H1 (cell line): ENCODE measurements at regions not wholly inside any gene's neighbourhood (a gene's known extent, or its start where the extent isn't known, plus 50 kb on each side); places are given as distances from the start of the nearest gene placed in this dataset.

Source experiments
- CTCF ChIA-PET: fragments of 300-600 bp; sonication (Branson Sonifier 250); formaldehyde crosslinking; loops from one replicate; lab custom pipeline; 2021; ENCODE audit not compliant: partially characterized antibody; lab: Charles Lee
- POLR2A ChIA-PET: fragments of 300-600 bp; sonication (Branson Sonifier 250); formaldehyde crosslinking; loops from one replicate; lab custom pipeline; 2021; ENCODE audit warnings: inconsistent platforms; ENCODE audit not compliant: partially characterized antibody; lab: Charles Lee
- DNase-seq, 2 experiments: peaks; one replicate each; pipeline versions ENCODE4 v3.0.0 to v3.0.0-alpha.2; 2010 to 2022; ENCODE audit warnings: low spot score in 2 of 2, low read depth in 1 of 2, mixed read lengths in 1 of 2
- FAIRE-seq: peaks from 2 replicates; lab custom pipeline; 2011; peaks lifted over from hg19 to GRCh38; lab: Jason Lieb, UNC
- H2AFZ ChIP-seq: 2 replicates; pipeline ENCODE4 v1.8.1; 2012; ENCODE audit warnings: low read length, inconsistent platforms
- H2AK5ac ChIP-seq: 2 replicates; pipeline ENCODE4 v1.6.1; 2013; ENCODE audit warnings: low read depth, low read length
- H2BK120ac ChIP-seq: replicated peaks from 2 replicates; pipeline ENCODE3; 2013; ENCODE audit warnings: low read depth, low read length, inconsistent platforms
- H2BK12ac ChIP-seq: 2 replicates; pipeline ENCODE4 v1.6.1; 2013; ENCODE audit warnings: low read depth, low read length
- H2BK15ac ChIP-seq: 2 replicates; pipeline ENCODE4 v1.6.1; 2013; ENCODE audit warnings: low read length
- H2BK20ac ChIP-seq: 2 replicates; pipeline ENCODE4 v1.6.1; 2013; ENCODE audit warnings: low read length
- H2BK5ac ChIP-seq: 2 replicates; pipeline ENCODE4 v1.6.1; 2013; ENCODE audit warnings: low read depth, low read length
- H3K14ac ChIP-seq: 2 replicates; pipeline ENCODE4 v1.6.1; 2013; ENCODE audit warnings: inconsistent platforms; ENCODE audit not compliant: insufficient read length
- H3K18ac ChIP-seq: 2 replicates; pipeline ENCODE4 v1.6.1; 2013; ENCODE audit warnings: low read length; ENCODE audit errors: extremely low read depth
- H3K23ac ChIP-seq: 2 replicates; pipeline ENCODE4 v1.6.1; 2013; ENCODE audit warnings: inconsistent platforms; ENCODE audit not compliant: insufficient read length
- H3K23me2 ChIP-seq: 2 replicates; pipeline ENCODE4 v1.6.1; 2013; ENCODE audit warnings: low read depth, low read length
- H3K27ac ChIP-seq: 2 replicates; pipeline ENCODE4 v1.6.1; 2011; ENCODE audit warnings: low read depth, low read length, inconsistent platforms
- H3K27me3 ChIP-seq, 4 experiments: replicated peaks in 1 of 4; 1 replicate in 1 of 4; 2 replicates in 3 of 4; pipeline versions ENCODE4 v1.6.1 to v1.8.1; 2011 to 2013; ENCODE audit warnings: low read length in 3 of 4, mild to moderate bottlenecking in 3 of 4, inconsistent platforms in 2 of 4, mixed read lengths in 2 of 4, moderate library complexity in 1 of 4; ENCODE audit not compliant: control insufficient read depth in 3 of 4, insufficient read depth in 3 of 4; ENCODE audit errors: extremely low read depth in 1 of 4
- H3K36me3 ChIP-seq, 4 experiments: 2 replicates each; pipeline versions ENCODE4 v1.6.1 to v1.8.1; 2011 to 2013; ENCODE audit warnings: mild to moderate bottlenecking in 4 of 4, low read length in 3 of 4, moderate library complexity in 2 of 4, control low read depth in 1 of 4, inconsistent platforms in 1 of 4; ENCODE audit not compliant: insufficient read depth in 4 of 4, control insufficient read depth in 2 of 4
- H3K4ac ChIP-seq: replicated peaks from 2 replicates; pipeline ENCODE3; 2013; ENCODE audit warnings: low read length, low read depth, mixed read lengths, inconsistent platforms; ENCODE audit not compliant: insufficient read length
- H3K4me1 ChIP-seq, 4 experiments: replicated peaks in 1 of 4; 1 replicate in 1 of 4; 2 replicates in 3 of 4; pipeline versions ENCODE4 v1.6.1 to v1.8.1; 2011 to 2013; ENCODE audit warnings: low read length in 3 of 4, inconsistent platforms in 2 of 4, mixed read lengths in 1 of 4; ENCODE audit not compliant: insufficient read depth in 4 of 4, control insufficient read depth in 3 of 4
- H3K4me2 ChIP-seq, 2 experiments: 2 replicates each; pipeline versions ENCODE4 v1.6.1 to v1.8.1; 2011 to 2013; ENCODE audit warnings: low read depth in 2 of 2, low read length in 2 of 2, control low read depth in 1 of 2, inconsistent platforms in 1 of 2, mild to moderate bottlenecking in 1 of 2; ENCODE audit not compliant: insufficient read depth in 1 of 2
- H3K4me3 ChIP-seq, 4 experiments: fragments of 200-600, 300-600 bp in 1 of 4; sonication (generic), shearing (Covaris generic), sonication (Bioruptor Twin) in 1 of 4; 2 replicates each; pipeline versions ENCODE4 v1.5.1 to v1.8.1; 2011 to 2016; ENCODE audit warnings: low read length in 4 of 4, low read depth in 3 of 4, control low read depth in 2 of 4, inconsistent platforms in 2 of 4, mild to moderate bottlenecking in 2 of 4, mixed read lengths in 1 of 4, moderate library complexity in 1 of 4; ENCODE audit not compliant: insufficient read depth in 2 of 4; ENCODE audit errors: extremely low read depth in 1 of 4
- H3K56ac ChIP-seq: replicated peaks from 2 replicates; pipeline ENCODE3; 2013; ENCODE audit warnings: low read depth, mild to moderate bottlenecking, mixed read lengths, low read length, inconsistent platforms; ENCODE audit not compliant: insufficient read length
- H3K79me1 ChIP-seq: 2 replicates; pipeline ENCODE4 v1.6.1; 2013; ENCODE audit warnings: low read depth, low read length, control low read depth
- H3K79me2 ChIP-seq, 2 experiments: 2 replicates each; pipeline versions ENCODE4 v1.6.1 to v1.8.1; 2012 to 2013; ENCODE audit warnings: low read length in 2 of 2, mild to moderate bottlenecking in 2 of 2, inconsistent platforms in 1 of 2; ENCODE audit not compliant: insufficient read depth in 2 of 2, control insufficient read depth in 1 of 2
- H3K9ac ChIP-seq, 4 experiments: replicated peaks in 1 of 4; 1 replicate in 1 of 4; 2 replicates in 3 of 4; pipeline versions ENCODE4 v1.6.1 to v1.8.1; 2011 to 2013; ENCODE audit warnings: low read depth in 3 of 4, low read length in 3 of 4, control low read depth in 2 of 4, mild to moderate bottlenecking in 2 of 4, moderate library complexity in 2 of 4, inconsistent platforms in 1 of 4; ENCODE audit errors: extremely low read depth in 1 of 4
- H3K9me3 ChIP-seq, 2 experiments: 2 replicates each; pipeline versions ENCODE4 v1.6.1 to v1.8.1; 2012 to 2013; ENCODE audit warnings: mild to moderate bottlenecking in 2 of 2, moderate library complexity in 2 of 2, control low read depth in 1 of 2, inconsistent platforms in 1 of 2, low read depth in 1 of 2, low read length in 1 of 2, mixed read lengths in 1 of 2; ENCODE audit not compliant: insufficient read depth in 2 of 2
- H4K20me1 ChIP-seq, 2 experiments: replicated peaks in 1 of 2; 2 replicates each; pipeline versions ENCODE3 to v1.8.1; 2011 to 2013; ENCODE audit warnings: inconsistent platforms in 2 of 2, low read length in 2 of 2, mild to moderate bottlenecking in 1 of 2; ENCODE audit not compliant: insufficient read depth in 2 of 2, control insufficient read depth in 1 of 2
- H4K5ac ChIP-seq: 2 replicates; pipeline ENCODE4 v1.6.1; 2013; ENCODE audit warnings: low read length, low read depth, mixed read lengths, inconsistent platforms; ENCODE audit not compliant: insufficient read length
- H4K8ac ChIP-seq: 2 replicates; pipeline ENCODE4 v1.8.0; 2013; ENCODE audit warnings: mild to moderate bottlenecking, moderate library complexity, low read length, inconsistent platforms; ENCODE audit not compliant: insufficient read depth; ENCODE audit errors: extremely low read depth
- H4K91ac ChIP-seq: replicated peaks from 2 replicates; pipeline ENCODE3; 2013; ENCODE audit warnings: low read length, mixed read lengths, inconsistent platforms; ENCODE audit not compliant: insufficient read length
- ASH2L ChIP-seq: fragments of 200-600, 300-600 bp; sonication (generic); IDR thresholded peaks from one replicate; pipeline ENCODE4 v1.7.1; 2017; ENCODE audit warnings: low read length
- ATF2 ChIP-seq: IDR thresholded peaks from 2 replicates; pipeline ENCODE4 v1.6.1; 2012; ENCODE audit warnings: low read length, inconsistent platforms
- CHD2 ChIP-seq: IDR thresholded peaks from 2 replicates; pipeline ENCODE4 v1.6.1; 2012; ENCODE audit warnings: low read length, improper control_type of control experiment
- CREB1 ChIP-seq: IDR thresholded peaks from 2 replicates; pipeline ENCODE4 v1.6.1; 2012; ENCODE audit warnings: inconsistent platforms
- EZH2 ChIP-seq: fragments of 200-600 bp; sonication (generic); IDR thresholded peaks from 2 replicates; pipeline ENCODE4 v1.7.1; 2012; ENCODE audit warnings: low read depth, mild to moderate bottlenecking, moderate library complexity, low read length, inconsistent platforms; ENCODE audit not compliant: severe bottlenecking
- KDM5A ChIP-seq: fragments of 200-600 bp; IDR thresholded peaks from 2 replicates; pipeline ENCODE4 v1.7.1; 2012; ENCODE audit warnings: mild to moderate bottlenecking, low read length, inconsistent platforms, mixed read lengths
- MAX ChIP-seq: IDR thresholded peaks from 2 replicates; pipeline ENCODE4 v1.6.1; 2012; ENCODE audit warnings: inconsistent platforms
- NANOG ChIP-seq: IDR thresholded peaks from 2 replicates; pipeline ENCODE4 v1.6.1; 2011; ENCODE audit warnings: low read length, low read depth, mild to moderate bottlenecking, inconsistent platforms; ENCODE audit not compliant: insufficient read depth, poor library complexity, severe bottlenecking
- NRF1 ChIP-seq: IDR thresholded peaks from 2 replicates; pipeline ENCODE4 v1.6.1; 2011; ENCODE audit warnings: mild to moderate bottlenecking, low read depth, low read length, improper control_type of control experiment
- POU5F1 ChIP-seq: IDR thresholded peaks from 2 replicates; pipeline ENCODE4 v1.6.1; 2011; ENCODE audit warnings: low read depth, mild to moderate bottlenecking, low read length, moderate library complexity
- RNF2 ChIP-seq: fragments of 200-900, 300-1000 bp; sonication (generic); IDR thresholded peaks from 2 replicates; pipeline ENCODE4 v1.7.1; 2016; ENCODE audit warnings: borderline replicate concordance, low read depth, mild to moderate bottlenecking, antibody characterized with exemption, low read length; ENCODE audit not compliant: poor library complexity, severe bottlenecking; ENCODE audit errors: missing control alignments
- TCF12 ChIP-seq: IDR thresholded peaks from 2 replicates; pipeline ENCODE4 v1.6.1; 2011; ENCODE audit warnings: low read depth, mild to moderate bottlenecking, low read length
- TEAD4 ChIP-seq: IDR thresholded peaks from 2 replicates; pipeline ENCODE4 v1.6.1; 2012; ENCODE audit warnings: low read depth, low read length, inconsistent platforms, mixed read lengths
- YY1 ChIP-seq: IDR thresholded peaks from 2 replicates; pipeline ENCODE4 v1.6.1; 2011; ENCODE audit warnings: low read depth, mild to moderate bottlenecking, low read length
- WGBS, 2 experiments: shearing (Covaris generic) in 1 of 2; methylation state at CpG; one replicate each; pipeline versions ENCODE4 v1.1.6 to v1.1.7; 2013 to 2015; ENCODE audit warnings: low lambda C conversion rate in 2 of 2, mixed read lengths in 2 of 2, inconsistent platforms in 1 of 2, low coverage in 1 of 2, missing lambda C conversion rate in 1 of 2; ENCODE audit not compliant: insufficient replicate concordance in 2 of 2, insufficient coverage in 1 of 2, insufficient read length in 1 of 2; ENCODE audit errors: extremely low coverage in 1 of 2, missing lambda C conversion rate in 1 of 2; 5-methylcytosine and 5-hydroxymethylcytosine counted together

- no peaks in the 10 kb centered on the region for H3K79me2 ChIP-seq
- no peak overlapping the region for H3K4me2 ChIP-seq
- no peak overlapping the region for H3K4ac ChIP-seq
- no peak overlapping the region for H3K9ac ChIP-seq
- no peak overlapping the region for H4K8ac ChIP-seq
- no peaks in the 10 kb centered on the region for H3K9me3 ChIP-seq
- ChIA-PET CTCF (interaction anchor here (1.2 to 1.4 kb wide), 2 partner anchors 12 to 26 kb away, joined by 3 read pairs; no protein-coding TSS in a partner anchor), POLR2A (no interaction called here)
- DNase-seq = no peak
- no peaks in the 10 kb centered on the region for H3K79me1 ChIP-seq
- FAIRE-seq = no peak
- no peak overlapping the region for H4K5ac ChIP-seq
- no peak overlapping the region for H2BK12ac ChIP-seq
- no peak overlapping the region for H3K56ac ChIP-seq
- no peak overlapping the region for H3K27ac ChIP-seq
- H3K4me3 ChIP-seq = no peak overlapping the region
- no peak overlapping the region for H3K18ac ChIP-seq
- H3K36me3 ChIP-seq = no peaks in the 10 kb centered on the region
- H2AFZ ChIP-seq = 0 out of 2 replicates have a peak overlapping the region, but pooled peaks have one; percentile 52
- no peak overlapping the region for H2BK15ac ChIP-seq
- H2BK120ac ChIP-seq = no peak overlapping the region
- H3K14ac ChIP-seq = no peak overlapping the region
- no peak overlapping the region for H4K91ac ChIP-seq
- H3K23ac ChIP-seq = no peak overlapping the region
- no peak overlapping the region for H2AK5ac ChIP-seq
- H3K23me2 ChIP-seq = no peaks in the 10 kb centered on the region
- H3K27me3 ChIP-seq = no peaks in the 10 kb centered on the region
- H4K20me1 ChIP-seq = no peaks in the 10 kb centered on the region
- H3K4me1 ChIP-seq = no peaks in the 10 kb centered on the region
- no peak overlapping the region for H2BK5ac ChIP-seq
- 95% methylated on average over 6 of the region's 6 CpGs; no CpG with 5 or more reads in 1 of the 2 experiments for WGBS, 2 experiments
- H2BK20ac ChIP-seq = no peak overlapping the region
- TF ChIP-seq MAX (no peak), ATF2 (no peak), TCF12 (no peak), CREB1 (no peak), RNF2 (no peak), NRF1 (no peak), CHD2 (no peak), POU5F1 (no peak), NANOG (no peak), EZH2 (no peak), KDM5A (no peak), YY1 (no peak), TEAD4 (no peak), ASH2L (no peak)
These were observed 578.2 kb downstream of the QKI start for GRCh38 chr6:163992701-163993100.
